Vagina (tissue), 2 donors: ENCODE measurements at regions not wholly inside any gene's neighbourhood (a gene's known extent, or its start where the extent isn't known, plus 50 kb on each side); places are given as distances from the start of the nearest gene placed in this dataset.

ENCODE experiments used
- DNase-seq, 2 donors: peaks; one replicate each; pipeline ENCODE4 v3.0.0-alpha.2; 2017; ENCODE audit errors: extremely low spot score in 2 of 2
- H3K27ac ChIP-seq: fragments of 200-600 bp; sonication (generic); one replicate; pipeline ENCODE4 v1.5.1; 2019
- H3K27me3 ChIP-seq: fragments of 200-600 bp; sonication (generic); one replicate; pipeline ENCODE4 v1.5.1; 2019
- H3K36me3 ChIP-seq, 2 donors: fragments of 200-600 bp; sonication (generic); one replicate each; pipeline ENCODE4 v1.5.1; 2017 to 2019
- H3K4me1 ChIP-seq: fragments of 200-600 bp; sonication (generic); one replicate; pipeline ENCODE4 v1.5.1; 2019
- H3K4me3 ChIP-seq, 2 donors: fragments of 200-600 bp; sonication (generic); 1 replicate in 1 of 2; 2 replicates in 1 of 2; pipeline ENCODE4 v1.5.1; 2016 to 2019
- H3K9me3 ChIP-seq: fragments of 200-600 bp; sonication (generic); one replicate; pipeline ENCODE4 v1.5.1; 2019
- CTCF ChIP-seq, 3 experiments: fragments of 450-650 bp in 2 of 3; fragments of 200-600 bp in 1 of 3; sonication (generic) in 1 of 3; IDR thresholded peaks; one replicate each; pipeline ENCODE4 v1.5.1; 2017 to 2019; ENCODE audit warnings: antibody characterized with exemption in 3 of 3, mild to moderate bottlenecking in 2 of 3, moderate library complexity in 2 of 3
- POLR2A ChIP-seq, 2 donors: fragments of 450-650 bp; IDR thresholded peaks; one replicate each; pipeline ENCODE4 v1.6.1; 2017; ENCODE audit warnings: antibody characterized with exemption in 2 of 2, mild to moderate bottlenecking in 2 of 2, moderate library complexity in 2 of 2
- POLR2AphosphoS5 ChIP-seq, 2 donors: sonication (generic); formaldehyde crosslinking; IDR thresholded peaks; one replicate each; pipeline ENCODE4 v1.9.0; 2017; ENCODE audit warnings: antibody characterized with exemption in 2 of 2, mild to moderate bottlenecking in 2 of 2, low read depth in 1 of 2; ENCODE audit not compliant: insufficient read depth in 1 of 2
- intact Hi-C: fragments of 100-400 bp; cut with DNase I; formaldehyde crosslinking; loops from one replicate; pipeline ENCODE4 v1.15.1; 2023

GRCh38 chr5:68612972-68613371, 397.4 kb downstream of the PIK3R1 start:
- Histone ChIP-seq H3K4me3 (no peak overlapping the region), H3K27ac (no peak overlapping the region), H3K36me3 (no peaks in the 10 kb centered on the region), H3K4me1 (no peaks in the 10 kb centered on the region), H3K9me3 (no peaks in the 10 kb centered on the region), H3K27me3 (no peaks in the 10 kb centered on the region)
- DNase-seq = no peak
- intact Hi-C loops = no loop called here
- TF ChIP-seq POLR2AphosphoS5 (IDR thresholded peaks at IDR 0.05; ENCODE audit: insufficient read depth in 1 of 2, low read depth in 1 of 2) (no peak), CTCF (IDR thresholded peaks at IDR 0.05) (no peak), POLR2A (IDR thresholded peaks at IDR 0.05) (no peak)

GRCh38 chr5:68618501-68618900, 402.9 kb downstream of the PIK3R1 start:
- intact Hi-C loops = no loop called here
- H3K4me1 ChIP-seq = no peaks in the 10 kb centered on the region
- no peak overlapping the region for H3K27ac ChIP-seq
- H3K36me3 ChIP-seq = no peaks in the 10 kb centered on the region
- no peaks in the 10 kb centered on the region for H3K27me3 ChIP-seq
- no peaks in the 10 kb centered on the region for H3K9me3 ChIP-seq
- no peak overlapping the region for H3K4me3 ChIP-seq
- no peak for DNase-seq
- no peak for TF ChIP-seq POLR2AphosphoS5 (IDR thresholded peaks at IDR 0.05; ENCODE audit: insufficient read depth in 1 of 2, low read depth in 1 of 2)
- no peak for TF ChIP-seq CTCF (IDR thresholded peaks at IDR 0.05)
- no peak for TF ChIP-seq POLR2A (IDR thresholded peaks at IDR 0.05)

- Histone ChIP-seq H3K36me3 (no peaks in the 10 kb centered on the region), H3K4me1 (no peaks in the 10 kb centered on the region), H3K9me3 (no peaks in the 10 kb centered on the region), H3K4me3 (no peak overlapping the region), H3K27me3 (no peaks in the 10 kb centered on the region), H3K27ac (no peak overlapping the region)
- DNase-seq = no peak
- intact Hi-C loops = no loop called here
- no peak for TF ChIP-seq POLR2A (IDR thresholded peaks at IDR 0.05)
- TF ChIP-seq CTCF (IDR thresholded peaks at IDR 0.05) = no peak
- no peak for TF ChIP-seq POLR2AphosphoS5 (IDR thresholded peaks at IDR 0.05; ENCODE audit: insufficient read depth in 1 of 2, low read depth in 1 of 2)
Measured at GRCh38 chr5:68627001-68627400, 411.4 kb downstream of the PIK3R1 start.

GRCh38 chr5:68628082-68628814, 412.7 kb downstream of the PIK3R1 start:
- no peak overlapping the region for H3K4me3 ChIP-seq
- DNase-seq = no peak
- no peaks in the 10 kb centered on the region for H3K36me3 ChIP-seq
- no peaks in the 10 kb centered on the region for H3K27me3 ChIP-seq
- no peaks in the 10 kb centered on the region for H3K9me3 ChIP-seq
- intact Hi-C loops = no loop called here
- no peaks in the 10 kb centered on the region for H3K4me1 ChIP-seq
- no peak overlapping the region for H3K27ac ChIP-seq
- TF ChIP-seq POLR2AphosphoS5 (IDR thresholded peaks at IDR 0.05; ENCODE audit: insufficient read depth in 1 of 2, low read depth in 1 of 2) (no peak), CTCF (IDR thresholded peaks at IDR 0.05) (no peak), POLR2A (IDR thresholded peaks at IDR 0.05) (no peak)

- Histone ChIP-seq H3K9me3 (no peaks in the 10 kb centered on the region), H3K27me3 (no peaks in the 10 kb centered on the region), H3K4me3 (no peak overlapping the region), H3K27ac (no peak overlapping the region), H3K36me3 (no peaks in the 10 kb centered on the region), H3K4me1 (no peaks in the 10 kb centered on the region)
- intact Hi-C loops = no loop called here
- DNase-seq = no peak
- no peak for TF ChIP-seq POLR2AphosphoS5 (IDR thresholded peaks at IDR 0.05; ENCODE audit: insufficient read depth in 1 of 2, low read depth in 1 of 2)
- TF ChIP-seq POLR2A (IDR thresholded peaks at IDR 0.05) = no peak
- TF ChIP-seq CTCF (IDR thresholded peaks at IDR 0.05) = no peak
Measured at GRCh38 chr5:68630354-68630753, 414.8 kb downstream of the PIK3R1 start.
